BLaER1 (cell line): ENCODE measurements at regions not wholly inside any gene's neighbourhood (a gene's known extent, or its start where the extent isn't known, plus 50 kb on each side); places are given as distances from the start of the nearest gene placed in this dataset.

Experiments
- H3K27ac ChIP-seq: shearing (Covaris generic); formaldehyde crosslinking; 2 replicates; pipeline ENCODE4 v1.8.1; 2022
- H3K27me3 ChIP-seq: shearing (Covaris generic); formaldehyde crosslinking; 2 replicates; pipeline ENCODE4 v1.8.1; 2022
- H3K36me3 ChIP-seq: shearing (Covaris generic); formaldehyde crosslinking; 2 replicates; pipeline ENCODE4 v1.8.1; 2022
- H3K4me1 ChIP-seq: shearing (Covaris generic); formaldehyde crosslinking; 2 replicates; pipeline ENCODE4 v1.8.1; 2022
- H3K4me2 ChIP-seq: shearing (Covaris generic); formaldehyde crosslinking; 2 replicates; pipeline ENCODE4 v1.8.1; 2022
- H3K4me3 ChIP-seq: shearing (Covaris generic); formaldehyde crosslinking; 2 replicates; pipeline ENCODE4 v1.8.1; 2022
- H3K9ac ChIP-seq: shearing (Covaris generic); formaldehyde crosslinking; 2 replicates; pipeline ENCODE4 v1.8.1; 2022
- H3K9me3 ChIP-seq: shearing (Covaris generic); formaldehyde crosslinking; 2 replicates; pipeline ENCODE4 v1.8.1; 2022
- H4K20me1 ChIP-seq: shearing (Covaris generic); formaldehyde crosslinking; 2 replicates; pipeline ENCODE4 v1.8.1; 2022
- Cebpa-rat ChIP-seq: shearing (Covaris generic); IDR thresholded peaks from 2 replicates; pipeline ENCODE4 v1.8.1; 2022

DNA sequence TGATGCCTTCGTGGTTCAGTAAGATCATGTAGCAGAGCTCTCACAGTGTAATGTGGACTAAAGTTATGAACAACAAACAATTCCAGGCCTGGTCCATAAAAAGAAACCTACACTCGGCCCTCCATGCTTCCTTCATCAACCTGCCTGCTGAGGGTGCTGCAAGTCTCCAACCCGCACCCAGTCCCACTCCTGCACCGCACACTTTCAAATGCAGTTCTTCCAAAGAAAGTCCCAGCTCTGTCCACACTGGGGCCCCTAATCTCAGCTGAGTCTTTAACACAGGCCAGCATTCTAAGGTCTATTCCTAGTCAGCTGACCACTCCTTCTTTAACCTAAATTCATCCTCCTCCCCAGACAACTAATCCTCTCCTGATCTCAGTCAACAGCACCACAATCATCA is 71.5 kb upstream of the NR5A2 start:
- Histone ChIP-seq H3K27me3 (no peaks in the 10 kb centered on the region), H3K4me3 (no peak overlapping the region), H3K9me3 (peaks cover 7% of the 10 kb centered on the region; the same call in 1 of the 2 replicates), H3K27ac (no peak overlapping the region), H3K4me1 (no peaks in the 10 kb centered on the region), H3K36me3 (no peaks in the 10 kb centered on the region), H4K20me1 (no peaks in the 10 kb centered on the region), H3K9ac (no peak overlapping the region), H3K4me2 (no peak overlapping the region)
- TF ChIP-seq Cebpa-rat: no peak

DNA sequence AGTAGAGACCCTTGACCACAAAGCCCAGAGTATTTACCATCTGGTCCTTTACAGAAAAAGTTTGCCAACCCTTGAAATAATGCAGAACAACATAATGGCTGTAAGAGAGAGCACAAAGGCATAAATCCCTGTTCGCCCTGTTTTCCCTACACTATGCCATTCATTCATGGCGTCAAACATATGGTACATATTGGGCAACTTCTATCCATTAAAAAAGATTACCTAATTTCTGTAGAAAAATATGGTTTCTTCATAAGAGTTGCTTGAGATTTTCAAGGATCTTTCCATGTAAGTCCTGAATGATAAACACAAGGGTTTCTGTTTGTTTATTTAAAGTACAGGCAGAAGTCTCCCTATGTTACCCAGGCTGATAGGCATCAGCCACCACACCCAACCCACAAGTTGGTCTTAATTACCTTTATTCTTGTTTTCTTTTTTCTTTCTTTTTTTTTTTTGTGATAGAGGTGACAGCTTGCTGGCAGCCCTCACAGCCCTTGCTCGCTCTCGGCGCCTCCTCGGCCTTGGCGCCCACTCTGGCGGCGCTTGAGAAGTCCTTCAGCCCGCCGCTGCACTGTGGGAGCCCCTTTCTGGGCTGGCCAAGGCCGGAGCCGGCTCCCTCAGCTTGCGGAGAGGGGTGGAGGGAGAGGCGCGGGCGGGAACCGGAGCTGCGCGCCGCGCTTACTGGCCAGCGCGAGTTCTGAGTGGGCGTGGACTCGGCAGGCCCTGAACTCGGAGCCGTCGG is 68.3 kb upstream of the NR5A2 start:
- H4K20me1 ChIP-seq: no peaks in the 10 kb centered on the region
- H3K9me3 ChIP-seq: peaks cover 7% of the 10 kb centered on the region; the same call in 1 of the 2 replicates
- no peak overlapping the region for H3K27ac ChIP-seq
- no peaks in the 10 kb centered on the region for H3K4me1 ChIP-seq
- H3K4me2 ChIP-seq: no peak overlapping the region
- TF ChIP-seq Cebpa-rat: no peak
- H3K27me3 ChIP-seq: no peaks in the 10 kb centered on the region
- H3K4me3 ChIP-seq: no peak overlapping the region
- no peak overlapping the region for H3K9ac ChIP-seq
- H3K36me3 ChIP-seq: no peaks in the 10 kb centered on the region

DNA sequence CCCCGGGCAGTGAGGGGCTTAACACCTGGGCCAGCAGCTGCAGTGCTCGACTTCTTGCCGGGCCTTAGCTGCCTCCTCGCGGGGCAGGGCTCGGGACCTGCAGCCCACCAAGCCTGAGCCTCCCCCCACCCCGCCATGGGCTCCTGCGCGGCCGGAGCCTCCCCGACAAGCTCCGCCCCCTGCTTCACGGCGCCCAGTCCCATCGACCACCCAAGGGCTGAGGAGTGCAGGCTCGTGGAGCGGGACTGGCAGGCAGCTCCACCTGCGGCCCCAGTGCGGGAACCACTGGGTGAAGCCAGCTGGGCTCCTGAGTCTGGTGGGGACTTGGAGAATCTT is 67.8 kb upstream of the NR5A2 start:
- TF ChIP-seq Cebpa-rat: no peak
- Histone ChIP-seq H3K4me3 (no peak overlapping the region), H3K9ac (no peak overlapping the region), H3K27me3 (no peaks in the 10 kb centered on the region), H3K27ac (no peak overlapping the region), H3K4me1 (no peaks in the 10 kb centered on the region), H3K4me2 (no peak overlapping the region), H4K20me1 (no peaks in the 10 kb centered on the region), H3K9me3 (peaks cover 7% of the 10 kb centered on the region; the same call in 1 of the 2 replicates), H3K36me3 (no peaks in the 10 kb centered on the region)

DNA sequence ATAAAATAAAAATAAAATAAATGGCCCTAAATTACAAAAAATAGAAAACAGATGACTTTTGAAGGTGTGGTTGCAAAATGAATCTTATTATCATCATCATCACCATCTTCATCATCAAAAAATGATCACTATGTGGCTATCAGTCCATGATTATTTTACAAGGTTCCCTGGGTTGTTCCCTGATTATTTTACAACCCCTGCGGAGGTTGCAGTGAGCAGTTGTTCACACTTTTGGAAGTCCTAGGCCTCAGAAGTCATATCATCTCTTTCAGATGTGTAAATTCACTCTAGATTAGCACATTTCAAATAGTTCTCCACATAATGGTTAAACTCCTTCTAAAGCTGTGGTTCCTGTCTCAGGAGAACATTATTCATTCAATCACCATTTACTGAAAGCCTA is 57.4 kb upstream of the NR5A2 start:
- Histone ChIP-seq H3K4me1 (no peaks in the 10 kb centered on the region), H3K9ac (no peak overlapping the region), H3K36me3 (no peaks in the 10 kb centered on the region), H3K27me3 (no peaks in the 10 kb centered on the region), H3K9me3 (no peaks in the 10 kb centered on the region), H3K27ac (no peak overlapping the region), H3K4me3 (no peak overlapping the region), H3K4me2 (no peak overlapping the region), H4K20me1 (no peaks in the 10 kb centered on the region)
- TF ChIP-seq Cebpa-rat: no peak

DNA sequence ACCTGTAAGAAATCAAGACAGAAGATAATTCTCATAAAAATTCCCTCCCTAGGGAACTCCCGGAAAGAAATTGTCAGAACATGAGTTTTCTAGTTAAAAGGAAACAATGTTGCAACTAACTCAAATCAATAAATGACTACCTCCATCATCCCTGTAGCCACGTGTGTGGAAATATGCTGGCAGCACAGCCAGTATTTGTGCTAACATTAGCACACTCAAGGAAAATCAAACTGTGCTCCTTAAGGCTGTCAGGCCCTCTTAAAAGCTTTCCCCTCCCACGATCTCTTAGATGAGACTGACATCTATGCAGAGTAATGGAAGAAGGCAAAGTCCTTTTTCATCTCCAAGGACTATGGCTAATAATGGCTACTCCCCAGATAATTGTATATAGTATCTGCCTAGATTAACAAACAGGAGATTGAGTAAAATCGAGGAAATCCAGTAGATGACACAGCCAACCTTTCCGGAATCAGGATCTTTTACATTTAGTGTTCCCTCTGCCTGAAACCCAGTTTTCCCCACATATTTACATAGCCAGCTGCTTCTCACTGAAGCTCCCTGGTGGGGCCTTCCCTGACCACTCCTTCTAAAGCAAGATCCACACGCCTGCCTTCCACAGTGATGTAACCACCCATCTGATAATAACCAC is 50.9 kb upstream of the NR5A2 start:
- Histone ChIP-seq H4K20me1 (no peaks in the 10 kb centered on the region), H3K27ac (no peak overlapping the region), H3K9ac (no peak overlapping the region), H3K4me2 (peak overlapping the region; percentile 59; the same call in 1 of the 2 replicates), H3K9me3 (no peaks in the 10 kb centered on the region), H3K36me3 (no peaks in the 10 kb centered on the region), H3K4me3 (no peak overlapping the region), H3K4me1 (peaks cover 32% of the 10 kb centered on the region), H3K27me3 (no peaks in the 10 kb centered on the region)
- TF ChIP-seq Cebpa-rat: no peak
